Activated T-cell treated with anti-CD3 and anti-CD28 coated beads, Interleukin-2, amount 50 U/mL, for 48 hours (primary cell): ENCODE measurements at regions not wholly inside any gene's neighbourhood (a gene's known extent, or its start where the extent isn't known, plus 50 kb on each side); places are given as distances from the start of the nearest gene placed in this dataset.
"Not testable (repeated sequence)": the region's sequence is repeated elsewhere in the genome, so short reads cannot be mapped to it uniquely, and the experiment has no call there.

Experiments used
- DNase-seq, 2 experiments: peaks; one replicate each; pipeline ENCODE4 v3.0.0-alpha.2; 2020

DNA sequence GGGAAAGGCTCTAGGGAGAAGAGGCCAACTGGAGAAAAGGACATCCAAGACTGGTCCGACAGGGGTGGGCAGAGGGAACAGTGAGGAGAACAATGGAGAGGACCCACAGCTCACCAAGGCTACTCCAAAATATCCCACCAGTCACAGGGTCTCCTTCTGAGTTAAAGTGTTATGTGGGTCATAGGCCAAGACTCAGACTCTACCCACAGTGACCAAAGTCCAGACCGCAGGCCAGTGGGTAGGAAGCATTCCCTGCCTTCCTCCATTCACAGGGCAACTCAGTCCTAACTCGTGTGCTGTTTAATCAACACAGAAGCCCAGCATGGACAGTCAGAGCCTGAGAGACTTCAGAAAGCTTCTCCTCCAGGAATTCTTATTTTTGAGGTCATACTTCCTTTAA, 260.6 kb downstream of the SMAD2 start:
- DNase-seq: no peak

DNA sequence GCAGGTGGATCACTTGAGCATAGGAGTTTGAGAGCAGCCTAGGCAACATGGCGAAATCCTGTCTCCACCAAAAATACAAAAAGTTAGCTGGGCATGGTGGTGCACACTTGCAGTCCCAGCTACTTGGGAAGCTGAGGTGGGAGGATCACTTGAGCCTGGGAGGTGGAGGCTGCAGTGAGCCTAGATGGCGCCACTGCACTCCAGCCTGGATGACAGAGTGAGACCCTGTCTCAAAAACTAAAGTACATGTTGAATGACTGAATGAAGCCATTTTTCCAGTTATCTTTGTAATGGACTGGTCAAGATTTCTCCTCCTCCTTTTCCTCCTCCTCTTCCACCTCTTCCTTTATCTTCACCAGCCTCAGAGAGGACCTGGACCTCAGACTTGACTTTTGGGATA, 272.0 kb downstream of the SMAD2 start:
- no peak for DNase-seq

DNA sequence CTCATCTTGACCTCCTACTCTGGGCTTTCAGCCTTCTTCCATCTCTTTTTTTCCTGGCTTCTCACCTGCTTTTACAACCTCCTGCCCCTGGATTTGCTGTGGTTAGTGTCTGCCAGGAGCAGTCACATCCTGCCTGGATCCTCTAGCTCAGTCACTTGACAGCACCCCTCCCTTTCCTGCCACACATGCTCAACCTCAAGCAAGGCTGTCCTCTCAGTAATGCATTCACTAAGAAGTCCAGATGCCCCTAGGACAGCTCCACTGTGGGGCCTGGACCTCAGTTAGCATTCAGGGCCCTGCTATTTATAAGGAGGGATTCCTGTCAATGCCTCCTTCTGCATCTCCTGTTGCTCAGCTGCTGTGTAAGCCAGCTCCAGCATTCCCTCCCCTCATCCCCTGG, 275.5 kb downstream of the SMAD2 start:
- no peak for DNase-seq

DNA sequence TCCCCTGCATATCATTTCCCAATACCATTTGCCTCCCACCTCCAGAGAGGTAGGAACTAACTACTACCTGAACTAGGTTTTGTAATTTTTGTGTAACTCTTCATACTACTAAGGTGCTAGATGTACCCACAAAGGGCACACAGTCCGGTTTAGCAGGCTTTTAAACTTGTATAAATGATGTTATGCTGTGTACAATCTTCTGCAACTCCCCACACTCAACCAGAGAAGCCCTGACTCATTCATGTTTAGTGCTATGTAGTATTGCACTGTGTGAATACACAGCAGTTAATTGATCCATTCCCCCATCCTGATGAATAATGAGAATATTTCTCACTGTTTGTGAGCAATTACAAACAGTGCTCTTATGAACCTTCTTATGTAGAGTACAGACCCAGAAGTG, 285.6 kb downstream of the SMAD2 start:
- no peak for DNase-seq

DNA sequence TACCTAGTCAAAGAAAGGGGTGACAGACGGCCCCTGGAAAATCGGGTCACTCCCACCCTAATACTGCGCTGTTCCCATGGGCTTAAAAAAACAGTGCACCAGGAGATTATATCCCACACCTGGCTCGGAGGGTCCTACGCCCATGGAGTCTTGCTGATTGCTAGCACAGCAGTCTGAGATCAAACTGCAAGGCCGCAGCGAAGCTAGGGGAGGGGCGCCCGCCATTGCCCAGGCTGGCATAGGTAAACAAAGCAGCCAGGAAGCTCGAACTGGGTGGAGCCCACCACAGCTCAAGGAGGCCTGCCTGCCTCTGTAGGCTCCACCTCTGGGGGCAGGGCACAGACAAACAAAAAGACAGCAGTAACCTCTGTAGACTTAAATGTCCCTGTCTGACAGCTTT, 292.9 kb downstream of the SMAD2 start:
- DNase-seq: not testable (repeated sequence)

DNA sequence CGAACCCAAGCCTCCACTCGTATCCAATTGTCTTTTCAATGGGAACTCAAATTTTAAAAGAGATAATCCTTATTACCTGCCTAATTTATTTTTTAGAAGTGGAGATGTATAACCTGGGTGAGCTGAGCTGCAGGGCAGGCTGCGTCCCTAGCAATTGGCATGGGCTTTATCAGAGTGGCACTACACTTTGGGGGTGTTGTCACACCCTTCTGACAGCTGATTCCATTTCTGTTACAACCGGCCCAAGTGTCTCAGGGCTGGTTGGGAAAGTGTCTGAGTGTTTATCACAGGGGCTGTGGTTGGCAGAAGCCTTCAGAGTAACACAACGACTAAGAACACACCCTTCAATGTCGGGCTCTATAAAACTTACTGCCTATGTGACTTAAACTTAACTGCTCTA, 295.0 kb downstream of the SMAD2 start:
- DNase-seq: no peak

DNA sequence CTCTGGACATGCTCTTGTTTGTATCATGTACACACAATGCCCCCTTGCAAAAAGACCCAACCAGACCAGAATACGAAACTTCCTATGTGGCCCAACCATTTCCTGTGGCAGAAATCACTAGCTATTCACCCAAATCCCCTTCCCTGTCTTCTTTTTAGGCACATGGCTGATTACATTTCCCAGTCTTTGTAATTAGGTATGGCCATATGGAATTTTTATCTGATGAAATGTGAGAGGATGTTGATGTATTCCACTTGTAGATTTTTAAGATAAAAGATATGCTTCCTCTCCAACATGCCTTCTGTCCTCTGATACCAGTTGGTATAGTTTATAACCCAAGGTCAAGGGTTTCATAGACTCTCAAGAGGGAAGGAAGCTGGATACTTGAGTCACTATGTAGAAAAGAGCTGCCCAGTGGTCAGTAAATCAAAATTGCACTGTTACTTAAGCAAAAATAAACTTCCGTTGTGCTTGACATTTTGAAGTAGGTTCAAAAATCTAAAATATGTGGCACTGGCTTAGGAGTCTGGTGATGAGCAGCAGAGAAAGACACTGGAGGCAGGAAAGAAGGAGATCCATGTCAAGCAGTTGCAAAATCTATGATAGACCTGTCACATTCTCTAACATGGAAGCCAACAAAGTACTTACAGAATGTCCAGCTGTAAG, 297.4 kb downstream of the SMAD2 start:
- DNase-seq: no peak

DNA sequence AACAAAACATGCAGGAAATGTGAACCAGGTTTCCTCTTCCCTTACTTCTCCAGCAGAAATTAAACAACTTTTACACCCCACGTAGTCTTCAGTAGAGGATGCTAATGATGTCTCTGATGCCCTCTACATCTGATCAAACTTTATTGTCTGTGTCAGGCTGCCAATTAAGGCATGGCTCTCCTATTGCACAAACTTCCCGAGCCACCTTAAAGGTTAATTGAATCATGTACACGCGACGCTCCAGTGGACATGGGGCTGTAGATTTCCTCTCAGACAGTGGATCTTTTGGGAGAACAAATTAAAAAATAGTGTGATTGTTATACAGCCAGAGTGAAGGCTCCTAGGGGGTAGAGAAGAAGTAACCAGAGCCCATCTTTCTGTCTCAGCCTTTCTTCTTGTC, 301.6 kb downstream of the SMAD2 start:
- DNase-seq: no peak

DNA sequence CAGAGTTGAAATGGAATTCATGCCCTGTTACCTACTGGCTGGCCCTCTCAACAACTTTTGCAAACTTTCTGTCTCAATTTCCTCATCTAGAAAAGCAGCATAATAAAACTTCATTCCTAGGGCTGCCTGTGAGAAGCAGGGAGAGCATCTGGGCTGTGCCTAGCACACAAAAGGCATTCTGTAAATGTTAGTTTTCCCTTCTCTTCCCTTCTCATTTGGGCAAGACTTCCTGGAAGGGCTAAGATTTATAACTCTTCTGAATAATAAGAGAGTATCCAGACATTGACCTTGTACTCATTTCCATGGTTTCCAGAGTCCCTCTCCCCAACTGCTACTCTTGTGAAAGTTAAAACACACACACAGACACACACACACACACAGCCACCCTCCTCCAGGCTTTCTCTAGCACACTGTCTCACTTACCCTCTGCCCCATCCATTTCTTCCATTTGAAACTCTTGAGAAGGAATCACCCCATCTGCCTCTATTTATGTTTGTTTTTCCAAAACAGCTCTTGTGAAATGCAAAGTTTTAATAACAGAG, 302.1 kb downstream of the SMAD2 start:
- no peak for DNase-seq

DNA sequence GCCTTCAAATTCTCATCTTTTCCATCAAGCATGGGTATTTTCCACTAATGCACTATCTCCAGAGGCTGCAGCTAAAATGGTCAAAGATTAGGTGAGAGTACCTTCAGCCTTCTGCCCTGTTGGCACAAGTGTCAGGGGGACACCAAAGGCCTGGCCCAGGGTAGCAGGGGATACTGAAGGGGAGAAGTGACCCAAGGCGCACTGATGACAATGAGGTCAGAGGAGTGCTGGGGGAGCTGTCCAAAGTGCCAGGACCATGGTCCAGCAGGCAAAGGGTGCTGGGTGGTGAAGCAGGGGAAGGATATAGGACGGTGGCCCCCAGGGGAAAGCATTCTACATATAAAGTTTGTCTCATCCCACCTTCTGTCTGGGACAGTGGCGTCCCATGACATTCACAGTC, 303.4 kb downstream of the SMAD2 start:
- no peak for DNase-seq

DNA sequence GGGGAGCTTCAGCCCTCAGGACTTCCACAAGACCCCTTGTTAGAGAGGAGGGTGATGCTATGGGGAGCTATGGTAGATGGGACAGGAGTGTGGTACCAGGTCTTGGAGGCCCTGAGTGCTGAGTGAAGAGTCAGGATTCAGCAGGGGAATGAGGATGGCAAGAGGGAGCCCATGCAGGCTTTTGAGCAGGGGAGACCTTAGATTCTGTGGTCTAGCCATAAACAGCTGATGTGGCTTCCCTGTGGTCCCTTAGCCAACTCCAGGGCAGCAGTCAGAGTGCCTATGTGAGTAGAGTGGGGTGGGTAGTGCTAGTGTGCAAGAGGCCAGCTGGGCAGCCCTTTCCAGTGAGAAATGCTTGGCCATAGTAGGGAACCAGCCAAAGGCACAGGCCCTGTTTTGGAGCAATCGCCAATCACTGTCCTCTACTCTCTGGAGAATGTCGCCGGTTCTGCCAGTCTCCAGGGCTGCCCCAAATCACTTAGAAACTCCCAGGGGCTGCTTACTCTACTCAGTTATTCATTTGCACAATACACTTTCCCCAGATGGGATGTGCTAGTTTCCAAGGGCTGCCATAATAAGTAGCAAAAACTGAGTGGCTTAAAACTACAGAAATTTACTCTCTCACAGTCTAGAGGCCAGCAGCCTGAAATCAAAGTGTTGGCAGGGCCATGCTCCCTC, 310.5 kb downstream of the SMAD2 start:
- DNase-seq: no peak

DNA sequence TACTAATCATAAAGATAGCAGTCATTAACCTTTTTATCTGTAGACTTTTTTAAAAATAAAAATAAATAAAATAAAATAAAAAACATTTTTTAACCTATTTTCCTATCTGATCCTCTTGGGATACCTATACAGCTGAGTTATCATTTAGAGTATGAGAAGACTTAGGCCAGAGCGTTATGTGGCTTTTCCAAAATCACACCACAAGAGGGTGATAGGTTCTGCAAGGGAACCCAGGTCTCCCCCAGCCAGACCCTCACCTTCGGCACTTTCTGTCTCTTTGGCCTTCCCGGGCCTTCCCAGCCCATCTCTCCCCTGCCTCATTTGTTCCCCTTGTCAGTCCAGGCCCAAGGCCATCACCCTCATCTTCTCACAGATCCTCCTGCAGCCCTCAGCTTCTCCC, 311.7 kb downstream of the SMAD2 start:
- no peak for DNase-seq

DNA sequence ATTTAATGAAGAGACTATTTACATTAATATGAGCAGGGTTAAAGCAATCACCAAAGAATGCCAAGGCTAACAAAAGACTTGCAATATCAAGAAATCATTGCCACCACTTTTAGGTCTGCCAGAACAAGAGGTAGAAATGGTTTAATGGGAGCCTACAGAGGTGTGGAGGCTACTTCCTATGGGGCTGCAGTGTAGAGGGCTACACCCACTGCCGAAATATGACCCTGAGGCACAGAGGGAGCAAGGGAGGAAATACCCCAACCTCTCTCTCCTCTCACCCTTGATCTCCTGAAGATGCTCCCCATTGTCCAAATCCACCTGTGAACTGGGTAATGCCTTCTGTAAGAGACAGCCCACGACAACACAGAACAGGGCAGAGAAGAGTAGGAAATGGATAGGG, 315.4 kb downstream of the SMAD2 start:
- no peak for DNase-seq

DNA sequence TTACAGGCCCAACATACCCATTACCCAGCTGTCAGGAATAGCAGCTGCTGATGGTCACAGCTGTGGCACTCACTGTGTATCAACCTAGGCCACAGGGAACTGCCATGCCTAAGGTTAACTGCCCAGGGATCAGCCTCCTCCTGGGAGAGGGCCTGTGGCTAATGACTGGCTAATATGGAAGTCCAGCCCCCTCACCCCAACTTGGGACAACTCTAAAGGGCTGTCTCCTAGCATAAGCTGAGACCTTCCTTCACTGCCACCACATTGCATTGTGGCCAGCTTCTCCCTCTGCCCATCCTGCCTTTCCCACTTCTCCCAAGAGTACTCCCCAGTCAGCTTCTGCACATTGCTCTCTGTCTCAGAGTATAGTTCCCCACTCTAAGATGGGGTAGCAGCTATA, 316.5 kb downstream of the SMAD2 start:
- no peak for DNase-seq

DNA sequence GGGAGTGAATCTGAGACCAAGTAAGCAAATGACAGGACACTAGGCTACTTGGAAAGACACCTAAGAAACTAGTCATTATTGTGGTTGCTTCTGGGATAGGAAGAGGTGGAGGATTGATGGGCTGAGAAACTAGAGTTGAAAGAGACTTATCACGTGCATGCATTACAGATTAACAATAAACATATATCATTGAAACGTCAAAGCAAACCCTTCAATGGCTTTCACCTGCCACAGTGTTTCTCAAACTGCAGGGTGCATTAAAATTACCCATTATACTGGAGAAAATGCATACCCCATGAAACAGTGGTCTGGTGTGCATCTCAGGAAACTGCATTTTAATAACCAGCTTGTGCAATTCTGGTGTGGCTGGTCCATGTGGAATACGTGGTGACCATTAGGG, 318.8 kb downstream of the SMAD2 start:
- no peak for DNase-seq

DNA sequence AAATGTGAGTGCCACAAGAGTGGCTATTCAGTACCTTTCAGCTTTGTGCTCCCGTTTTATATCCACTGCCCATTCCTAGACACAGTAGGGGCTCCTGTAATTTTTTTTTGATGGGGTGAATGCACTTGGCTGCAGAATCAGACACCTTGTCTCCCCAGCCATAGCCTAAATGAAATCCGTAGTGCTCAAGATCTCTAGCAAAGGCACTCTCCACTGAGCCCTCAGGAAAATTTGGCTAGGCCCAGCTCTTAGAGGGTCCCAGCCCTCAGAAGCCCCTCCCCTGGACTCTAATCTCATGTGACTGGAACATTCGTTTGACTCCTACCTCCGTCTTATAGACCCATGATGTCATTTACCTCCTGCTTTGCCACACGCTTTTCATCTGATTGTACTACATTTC, 323.9 kb downstream of the SMAD2 start:
- DNase-seq: no peak

DNA sequence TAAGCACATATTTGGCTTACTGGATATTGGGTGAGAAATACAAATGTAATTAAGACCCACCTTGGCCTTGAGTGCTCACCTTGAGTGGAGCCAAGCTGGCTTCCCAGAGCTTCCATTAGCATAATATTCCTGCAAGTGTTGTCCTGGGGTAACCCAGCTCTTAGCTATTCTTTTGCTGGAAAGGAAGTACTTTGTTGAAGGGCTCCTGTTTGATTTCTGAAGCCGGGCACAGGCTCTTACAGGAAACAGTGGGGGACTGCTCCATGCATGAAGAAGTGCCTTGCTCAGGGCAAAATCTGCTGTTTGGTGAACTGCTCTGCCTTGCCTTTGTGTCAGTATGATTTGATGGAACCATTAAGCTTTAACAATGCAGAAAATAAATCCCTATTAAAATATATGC, 325.4 kb downstream of the SMAD2 start:
- DNase-seq: no peak

DNA sequence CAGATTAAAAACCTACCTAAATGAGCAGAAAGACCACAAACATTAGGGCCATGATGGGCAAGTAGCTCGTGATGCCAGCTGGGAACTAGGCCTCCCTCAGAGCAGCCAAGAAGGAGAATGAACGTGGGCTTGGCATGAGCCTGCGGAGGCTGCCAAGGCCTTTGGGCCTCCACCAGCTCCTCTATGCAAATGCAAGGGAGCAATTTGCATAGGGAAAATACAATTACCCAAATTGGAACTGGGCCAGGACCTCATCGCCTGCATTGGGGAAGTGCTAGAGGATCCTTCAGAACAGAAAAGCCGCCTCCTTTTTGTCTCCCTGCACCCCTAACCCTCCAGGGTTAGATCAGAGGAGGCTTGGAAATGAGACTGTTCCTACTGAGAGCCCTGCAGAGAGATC, 326.4 kb downstream of the SMAD2 start:
- DNase-seq: no peak

DNA sequence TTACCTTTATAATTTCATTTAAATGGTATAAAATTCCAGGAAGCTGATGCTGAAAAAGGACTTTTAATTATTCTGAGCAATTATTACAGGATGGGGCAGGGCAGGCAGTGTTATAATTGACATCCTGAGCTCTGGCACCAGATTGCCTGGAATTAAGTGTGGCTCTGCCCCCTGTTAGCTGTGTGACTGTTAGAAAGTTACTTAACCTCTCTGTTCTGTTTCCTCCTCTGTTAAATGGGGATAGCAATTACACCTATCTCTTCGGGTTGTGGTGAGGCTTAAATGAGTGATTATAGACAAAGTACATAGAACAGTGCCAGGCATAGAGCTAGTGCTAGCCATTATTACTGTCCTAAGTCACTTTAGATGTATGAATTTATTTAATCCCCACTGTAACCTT, 327.3 kb downstream of the SMAD2 start:
- no peak for DNase-seq

DNA sequence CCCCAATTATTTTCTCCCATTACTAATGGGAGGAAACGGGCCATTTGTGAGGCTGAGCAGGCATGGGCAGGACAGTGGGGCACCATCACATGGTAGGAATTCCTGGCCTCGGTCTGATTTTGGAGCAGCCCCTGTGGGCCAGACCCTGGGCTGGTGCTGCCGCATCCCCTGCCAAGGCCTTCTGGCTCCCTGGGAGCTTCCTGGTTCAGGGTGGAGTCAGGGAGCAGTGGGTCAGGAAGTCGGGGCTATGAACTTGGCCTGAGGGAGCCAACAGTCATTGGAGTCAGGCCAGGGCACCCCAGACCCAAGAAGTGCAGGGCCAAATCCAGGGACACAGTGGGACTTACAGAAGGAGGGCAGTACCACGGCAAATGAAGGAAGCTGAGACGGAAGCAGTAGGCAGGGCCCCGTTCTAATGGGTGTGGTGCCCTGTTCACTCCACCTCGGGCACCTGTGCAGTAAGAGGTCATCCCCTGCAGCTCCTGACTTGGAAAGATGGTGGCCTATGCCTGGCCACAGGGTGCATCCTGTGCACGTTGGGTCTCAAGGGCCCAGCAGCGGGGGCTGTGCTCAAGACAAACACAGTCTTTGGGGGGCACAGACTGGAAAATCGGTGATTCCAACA, 328.1 kb downstream of the SMAD2 start:
- no peak for DNase-seq

DNA sequence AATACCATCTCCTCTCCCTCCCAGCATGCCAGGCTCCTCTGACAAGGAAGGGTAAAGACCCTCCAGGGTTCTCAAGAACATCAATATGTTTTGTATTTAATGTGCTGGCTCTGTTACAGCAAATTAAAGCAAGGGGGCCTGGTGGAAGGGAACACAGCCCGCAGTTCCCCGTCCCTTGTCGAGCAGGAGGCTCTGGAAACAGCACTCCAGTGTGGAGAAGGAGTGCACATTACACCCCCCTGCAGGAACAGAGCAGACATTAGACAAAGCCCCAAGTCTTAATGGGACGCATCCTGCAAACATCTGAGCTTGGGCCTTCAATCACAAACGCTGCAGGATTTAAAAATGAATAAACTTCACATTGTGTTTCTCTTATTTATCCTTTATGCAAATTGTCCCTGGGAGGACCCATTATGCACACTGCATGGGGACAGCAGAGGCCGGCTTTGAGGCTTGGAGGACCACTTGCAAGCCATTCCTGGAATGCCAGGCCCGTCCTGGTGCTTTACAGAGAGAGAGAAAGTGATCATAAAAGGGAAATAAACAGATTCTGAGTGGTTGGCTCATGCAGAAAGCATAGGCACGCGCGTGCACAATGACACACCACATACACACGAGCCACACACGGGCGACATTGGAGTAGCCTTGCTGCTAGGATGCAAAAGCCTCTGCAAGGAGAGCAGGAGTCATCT, 328.7 kb downstream of the SMAD2 start:
- no peak for DNase-seq

DNA sequence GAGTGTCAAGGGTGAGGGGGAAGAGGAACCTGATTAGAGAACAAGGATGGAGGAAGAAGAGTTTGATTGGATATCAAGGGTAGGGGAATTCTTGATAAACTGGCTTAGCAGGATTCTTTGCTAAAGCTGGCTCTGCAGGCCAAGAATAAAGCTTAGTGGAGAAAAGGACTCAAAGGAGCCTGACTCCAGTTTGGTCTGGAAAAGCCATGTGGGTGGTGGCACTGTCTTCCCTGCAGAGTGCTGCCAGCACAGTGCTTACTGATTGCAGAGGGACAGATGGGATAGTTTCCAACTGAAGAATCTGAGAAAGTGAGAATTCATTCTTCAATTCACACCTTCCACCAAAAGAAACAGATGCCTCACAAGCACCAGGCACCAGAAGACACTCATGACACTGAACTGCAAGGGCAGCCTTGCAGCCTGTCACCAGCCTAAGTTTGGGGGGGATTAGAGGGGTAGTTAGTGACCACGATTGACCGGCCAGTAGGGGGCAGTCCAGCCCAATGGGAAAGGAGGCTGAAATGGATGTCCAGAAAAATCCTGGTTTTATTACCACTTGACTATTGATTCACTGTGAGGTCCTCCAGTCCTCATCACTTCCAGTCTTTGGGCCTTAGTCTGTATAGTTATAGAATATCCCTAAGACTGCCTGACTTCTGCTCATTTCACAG, 334.5 kb downstream of the SMAD2 start:
- peak; percentile 29 to 34 for DNase-seq

DNA sequence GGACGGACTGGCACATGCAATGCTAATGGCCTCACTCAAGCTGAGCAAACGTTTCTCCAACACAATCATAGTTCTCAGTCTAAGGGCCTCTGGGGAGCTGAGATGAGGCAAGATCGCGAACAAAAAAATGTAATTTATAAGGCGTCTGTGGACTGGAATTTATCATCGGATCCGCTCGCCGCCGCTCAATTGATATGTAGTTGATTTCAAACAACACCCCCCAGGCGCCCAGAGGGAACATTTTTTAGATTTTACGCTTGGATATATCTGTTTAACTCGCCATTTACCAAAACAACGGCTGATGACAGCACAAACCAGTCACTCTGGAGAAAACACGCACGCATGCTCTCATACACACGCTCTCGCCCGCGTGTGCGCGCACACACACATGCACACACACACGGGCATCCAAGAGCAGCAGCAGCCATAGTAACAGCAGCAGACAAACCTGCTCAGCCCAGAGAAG, 335.8 kb downstream of the SMAD2 start:
- DNase-seq: no peak
